NCI-H345 (cell line): ENCODE measurements at regions not wholly inside any gene's neighbourhood (a gene's known extent, or its start where the extent isn't known, plus 50 kb on each side); places are given as distances from the start of the nearest gene placed in this dataset.

ENCODE experiments used
- DNase-seq: peaks from one replicate; lab custom pipeline; 2025; lab: John Stamatoyannopoulos, UW

GRCh38 chrX:36436361-36436760 lies 516.8 kb downstream of the CFAP47 start:
- DNase-seq, result no peak

- no peak for DNase-seq
Measured at GRCh38 chrX:36443007-36443406, 523.5 kb downstream of the CFAP47 start.

- no peak for DNase-seq
Measured at GRCh38 chrX:36445566-36445965, 526.0 kb downstream of the CFAP47 start.

DNA sequence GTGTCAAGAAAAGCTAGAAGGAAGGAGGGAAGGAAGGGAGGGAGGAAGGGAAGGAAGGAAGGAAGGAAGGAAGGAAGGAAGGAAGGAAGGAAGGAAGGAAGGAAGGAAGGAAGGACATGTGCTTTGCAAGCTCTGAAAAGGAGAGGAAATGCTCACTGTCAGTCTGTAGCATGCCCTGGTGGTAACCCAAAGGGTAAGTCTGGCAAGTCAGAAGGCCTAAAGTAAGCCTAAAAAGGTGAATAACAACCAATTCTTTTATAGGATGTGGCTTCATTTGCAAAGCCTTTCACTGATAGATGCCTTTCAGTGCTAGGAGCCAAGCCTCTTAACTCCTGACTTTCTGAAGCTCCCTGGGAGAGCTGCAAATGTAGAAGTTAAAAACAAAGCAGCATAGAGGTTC lies 542.6 kb downstream of the CFAP47 start:
- DNase-seq, result no peak

DNA sequence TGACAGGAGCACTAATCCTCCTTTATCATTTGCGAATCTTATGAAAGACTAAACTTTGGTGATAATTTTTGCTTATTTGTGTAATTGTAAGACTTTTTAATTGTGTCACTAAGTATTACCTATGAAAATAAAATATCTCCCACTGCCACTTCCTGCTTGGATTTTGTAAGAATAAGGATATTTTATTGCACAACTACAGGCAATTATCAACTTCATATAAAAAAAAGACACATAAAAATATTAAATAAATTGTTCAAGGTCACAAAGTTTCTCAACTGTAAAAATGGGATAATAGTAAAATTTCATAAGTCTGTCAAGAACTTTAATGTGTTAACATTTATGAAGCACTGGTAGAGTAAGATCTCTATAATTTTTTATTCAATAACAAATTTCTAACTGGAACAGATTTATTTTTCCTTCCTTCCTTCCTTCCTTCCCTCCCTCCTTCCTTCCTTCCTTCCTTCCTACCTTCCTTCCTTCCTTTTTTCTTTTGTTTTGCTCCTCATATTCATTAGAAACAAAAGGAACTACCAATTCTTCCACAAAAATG lies 527.6 kb upstream of the FAM47C start:
- no peak for DNase-seq

DNA sequence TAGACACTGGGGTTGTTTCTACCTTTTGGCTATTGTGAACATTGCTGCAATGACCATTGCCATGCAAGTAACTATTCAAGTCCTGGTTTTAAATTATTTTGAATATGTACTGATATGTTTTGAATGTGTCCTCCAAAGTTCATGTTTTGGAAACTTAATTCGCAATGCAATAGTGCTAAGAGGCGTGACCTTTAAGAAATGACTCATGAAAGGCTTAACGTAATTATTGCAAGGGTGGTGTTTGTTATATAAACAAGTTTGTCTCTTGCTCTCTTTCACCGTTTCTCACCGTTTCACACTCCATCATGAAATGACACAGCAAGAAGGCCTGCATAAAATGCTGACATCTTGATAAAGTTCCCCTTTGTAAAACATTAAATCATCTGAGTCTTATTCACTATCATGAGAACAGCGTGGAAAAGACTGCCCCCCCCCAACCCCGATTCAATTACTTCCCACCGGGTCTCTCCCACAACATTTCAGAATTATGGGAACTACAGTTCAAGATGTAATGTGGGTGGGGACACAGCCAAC lies 506.9 kb upstream of the FAM47C start:
- DNase-seq, result no peak

DNA sequence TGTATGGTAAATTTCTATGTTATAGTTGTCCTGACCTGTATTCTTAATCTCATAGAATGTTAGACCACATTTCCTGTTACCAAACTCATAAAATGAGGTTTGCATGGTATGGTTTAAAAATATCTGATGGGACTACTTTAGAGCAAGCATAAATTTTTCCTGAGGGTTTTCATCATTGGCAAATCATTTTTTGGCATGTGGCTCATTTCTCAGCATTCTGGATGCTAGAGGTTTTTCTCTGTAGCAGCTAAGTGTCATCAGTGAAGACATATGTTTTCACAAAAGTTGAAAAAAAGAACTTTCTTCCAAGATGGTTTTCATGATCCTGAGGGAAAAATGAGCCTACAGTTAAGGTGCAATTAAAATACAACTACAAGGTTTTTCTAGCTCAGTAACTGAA lies 503.5 kb upstream of the FAM47C start:
- DNase-seq, result no peak

- DNase-seq, result no peak
Measured at GRCh38 chrX:36508042-36508441, 500.1 kb upstream of the FAM47C start.

DNA sequence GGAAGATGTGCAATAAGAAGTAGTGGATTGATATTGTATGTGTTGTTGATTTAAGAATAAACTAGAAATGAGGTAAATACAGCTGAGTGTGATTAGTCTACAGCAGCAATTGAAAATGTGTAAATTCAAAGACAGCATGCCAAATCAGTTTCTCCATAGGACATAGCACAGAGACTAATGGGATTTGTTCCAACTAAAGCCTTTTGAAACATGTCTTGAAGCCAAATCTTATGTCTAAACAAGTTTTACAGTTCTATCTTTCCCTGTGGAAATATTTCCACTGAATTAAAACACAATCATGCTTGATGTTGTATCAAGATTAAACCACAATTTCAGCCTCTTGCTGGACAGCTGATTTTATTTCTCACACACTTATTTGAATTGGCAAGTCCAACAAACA lies 497.4 kb upstream of the FAM47C start:
- no peak for DNase-seq

DNA sequence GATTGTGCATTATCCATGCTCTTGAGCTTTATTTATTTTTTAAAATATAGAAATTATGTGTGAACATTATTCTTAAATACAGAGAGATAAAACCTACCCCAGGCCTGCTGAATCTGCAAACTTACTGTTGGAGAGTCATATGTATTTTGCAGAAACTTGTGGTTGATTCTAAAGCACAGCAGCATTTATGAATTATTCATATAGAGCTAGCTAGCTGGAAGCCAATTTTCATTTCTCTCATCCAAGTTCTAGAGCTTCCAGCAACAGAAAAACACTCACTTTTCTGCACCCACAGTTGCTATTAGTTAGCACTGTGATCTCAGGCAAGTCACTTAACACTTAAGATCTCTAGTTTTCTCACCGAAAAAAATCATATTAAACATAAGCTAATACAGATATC lies 479.5 kb upstream of the FAM47C start:
- no peak for DNase-seq

DNA sequence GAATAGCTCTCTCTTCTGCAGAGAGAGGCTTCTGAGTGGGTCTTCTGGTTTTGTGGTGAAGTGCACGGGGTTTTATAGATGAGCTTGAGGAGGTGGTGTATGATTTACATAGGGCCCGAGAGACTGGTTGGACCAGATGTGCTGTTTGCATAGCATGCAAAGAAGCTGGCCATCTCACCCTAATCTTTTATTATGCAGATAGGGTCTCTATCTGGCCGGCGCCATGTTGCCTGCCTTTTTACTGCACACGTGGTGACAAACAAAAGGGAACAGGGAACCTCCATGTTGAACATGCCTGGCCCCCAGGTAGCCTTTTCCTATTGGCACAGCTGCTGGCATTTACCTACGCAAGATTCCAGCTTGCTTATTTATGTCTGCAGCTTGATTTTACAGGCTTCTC lies 473.3 kb upstream of the FAM47C start:
- DNase-seq, result no peak

DNA sequence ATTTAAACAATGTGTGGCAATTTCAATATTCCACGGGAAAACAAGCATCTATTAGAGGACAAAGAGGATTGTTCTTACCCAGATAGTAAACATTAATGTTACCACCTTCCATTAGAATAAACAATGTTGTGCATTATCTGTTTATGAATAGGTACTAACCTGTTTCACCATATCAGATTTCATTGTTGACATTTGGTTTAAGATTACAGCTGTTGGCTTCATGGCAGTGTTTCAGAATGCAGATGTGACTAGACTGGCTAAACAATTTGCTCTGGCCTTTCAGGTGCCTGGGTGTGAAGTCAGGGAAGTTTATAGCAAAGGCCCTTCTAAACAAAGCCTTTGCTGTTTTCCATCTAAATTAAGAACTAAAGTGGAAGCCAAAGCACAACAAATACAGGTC lies 464.7 kb upstream of the FAM47C start:
- DNase-seq, result no peak

DNA sequence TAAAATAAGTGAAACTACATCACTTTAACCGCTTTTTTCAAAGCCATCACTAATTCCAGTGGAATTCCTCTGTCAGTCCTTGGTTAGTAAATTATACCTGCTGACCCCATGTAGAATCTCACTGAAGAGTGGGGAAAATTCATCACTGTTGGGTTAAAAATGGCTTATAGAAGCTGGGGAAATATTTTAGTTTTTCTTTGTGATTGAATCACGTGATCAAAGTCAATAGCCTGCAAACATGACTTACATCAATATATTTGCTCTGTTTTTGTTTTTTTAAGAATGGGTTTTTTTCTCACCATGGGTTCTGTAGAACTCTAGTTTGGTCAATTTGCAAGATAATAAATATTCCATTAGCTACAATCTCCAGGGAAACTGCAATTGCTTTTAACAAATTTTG lies 445.2 kb upstream of the FAM47C start:
- DNase-seq, result no peak

DNA sequence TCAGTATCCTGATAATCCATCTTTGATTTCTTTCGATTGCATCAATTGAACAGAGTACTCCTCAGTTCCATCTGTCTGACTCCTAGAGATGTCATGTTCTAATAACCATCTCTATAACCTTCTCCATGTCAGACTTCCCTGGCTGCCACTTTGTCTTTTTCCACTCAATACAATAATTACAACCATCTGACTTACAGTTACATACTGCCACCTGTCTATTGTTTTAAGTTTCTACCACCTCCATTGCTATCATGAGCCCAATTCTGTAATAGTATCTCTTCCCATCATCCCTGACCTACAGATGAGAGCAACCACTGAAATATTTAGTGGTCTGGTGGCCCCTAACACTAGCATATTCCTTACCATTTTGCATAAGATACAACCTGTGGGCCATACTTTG lies 439.2 kb upstream of the FAM47C start:
- no peak for DNase-seq

- no peak for DNase-seq
Measured at GRCh38 chrX:36573720-36574119, 434.4 kb upstream of the FAM47C start.

GRCh38 chrX:36575670-36576069 lies 432.5 kb upstream of the FAM47C start:
- no peak for DNase-seq

DNA sequence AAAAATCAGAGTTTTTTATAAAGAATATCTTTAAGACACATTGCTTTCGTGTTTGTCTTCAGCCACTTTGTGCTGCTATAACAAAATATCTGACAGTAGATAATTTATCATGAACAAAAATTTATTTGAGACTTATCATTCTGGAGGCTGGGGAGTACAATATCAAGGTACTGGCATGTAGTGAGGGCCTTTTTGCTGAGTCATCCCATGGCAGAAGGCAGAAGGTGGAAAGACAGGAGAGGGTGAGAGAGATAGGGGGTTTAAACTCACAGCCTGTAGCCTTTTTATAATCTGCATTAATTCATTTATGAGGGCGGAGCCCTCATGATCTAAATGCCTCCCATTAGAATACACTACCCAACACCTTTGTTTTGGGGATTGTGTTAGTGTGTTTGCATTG lies 431.2 kb upstream of the FAM47C start:
- no peak for DNase-seq

GRCh38 chrX:36581030-36581429 lies 427.1 kb upstream of the FAM47C start:
- no peak for DNase-seq

DNA sequence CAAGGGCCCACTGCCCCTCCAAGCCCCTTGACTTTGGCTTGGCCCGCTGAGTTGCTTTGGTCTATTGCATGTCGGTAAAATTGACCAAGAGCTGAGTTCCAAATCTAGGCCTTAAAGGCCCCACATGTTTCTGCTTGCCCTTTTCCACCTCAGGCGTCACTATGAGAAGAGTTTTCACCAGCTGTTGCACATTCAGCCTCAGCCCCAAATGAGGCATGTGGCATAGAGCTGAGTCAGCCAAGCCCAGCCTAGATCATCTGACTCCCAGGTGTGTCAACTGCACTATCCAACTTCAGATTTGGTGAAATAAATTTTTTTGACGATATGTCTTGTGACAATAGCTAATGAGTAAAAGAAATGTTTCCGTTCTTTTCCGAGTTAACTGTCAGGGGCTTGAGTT lies 424.5 kb upstream of the FAM47C start:
- DNase-seq, result no peak

DNA sequence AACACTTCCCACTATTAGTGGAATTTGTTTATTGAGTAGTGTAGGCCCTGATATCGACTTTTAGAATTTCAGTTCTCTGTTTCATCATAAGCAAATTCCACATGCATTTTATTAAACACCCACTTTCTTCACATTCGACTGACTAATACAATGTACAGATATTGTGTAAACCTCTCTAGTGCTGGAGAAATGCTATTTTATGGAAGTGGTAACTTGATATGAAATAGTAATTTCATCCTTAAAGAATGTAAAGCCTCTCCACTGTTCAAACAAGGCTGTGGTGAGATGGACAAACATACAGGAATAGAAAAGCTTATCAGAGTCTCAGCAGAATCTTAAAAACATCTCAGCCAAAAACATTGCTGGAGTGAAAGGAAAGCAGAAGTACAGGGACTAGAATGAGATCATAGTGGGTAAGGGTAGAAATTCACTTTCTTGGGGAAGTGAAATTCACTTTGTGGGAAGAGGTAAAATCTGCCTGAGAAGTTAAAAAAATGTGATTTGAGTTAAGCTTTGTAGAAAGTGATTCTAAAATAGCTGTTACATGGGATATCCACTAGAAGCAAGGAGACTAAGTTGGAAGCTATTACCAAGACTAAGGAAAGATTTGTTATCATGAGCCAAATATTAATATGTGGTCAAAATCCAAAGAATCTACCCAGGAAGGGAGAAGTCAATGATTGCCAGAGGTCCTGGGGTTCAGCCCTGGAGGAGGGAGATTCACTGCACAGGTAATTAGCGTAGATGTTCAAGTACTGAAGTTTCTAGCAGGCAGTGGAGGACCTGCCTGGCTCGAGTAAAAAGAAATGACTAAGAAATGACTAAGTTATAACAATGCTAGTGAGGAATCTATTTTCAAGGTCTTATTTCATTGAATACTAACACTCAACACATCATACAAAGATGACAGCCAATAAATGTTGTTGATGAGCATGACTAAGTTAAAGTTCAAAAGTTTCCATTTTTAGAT lies 398.3 kb upstream of the FAM47C start:
- DNase-seq, result no peak

GRCh38 chrX:36626898-36627297 lies 381.3 kb upstream of the FAM47C start:
- no peak for DNase-seq

DNA sequence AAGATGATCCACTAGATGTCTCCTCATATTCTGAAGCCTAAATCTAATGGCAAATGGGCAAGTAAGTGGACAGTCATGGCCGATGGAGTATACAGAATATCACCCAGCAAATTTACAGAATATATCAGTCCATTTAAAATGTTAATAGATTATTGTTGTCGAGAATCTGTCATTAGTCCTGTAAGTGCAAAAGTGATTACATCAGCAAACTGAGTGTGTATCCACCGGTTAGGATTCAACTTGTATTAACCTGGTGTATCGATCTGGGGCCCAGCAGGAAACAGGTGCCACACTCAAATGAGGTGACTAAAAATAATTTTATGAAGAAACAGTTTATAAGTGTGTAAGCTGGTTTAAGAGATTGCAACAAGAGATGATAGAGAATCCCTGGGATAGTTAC lies 367.9 kb upstream of the FAM47C start:
- DNase-seq, result no peak

GRCh38 chrX:36642052-36642451 lies 366.1 kb upstream of the FAM47C start:
- DNase-seq, result no peak

DNA sequence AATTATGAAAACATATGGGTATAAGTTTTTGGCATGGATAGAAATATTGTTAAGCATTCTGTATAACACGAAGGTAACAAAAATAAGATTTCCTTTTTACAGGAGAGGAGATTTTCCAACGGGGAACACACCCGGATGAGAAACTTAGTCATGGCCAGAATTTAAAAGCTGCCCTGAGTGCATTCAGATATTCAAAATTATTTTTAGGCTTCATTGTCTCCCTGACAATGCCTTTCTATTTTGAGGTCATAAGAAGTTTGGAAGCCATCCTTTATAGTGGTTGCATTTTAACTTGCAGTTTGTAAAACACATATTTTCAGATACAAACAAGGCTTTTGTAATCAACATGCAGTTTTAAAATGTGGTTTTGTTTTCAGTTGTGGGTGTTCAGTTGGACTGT lies 357.5 kb upstream of the FAM47C start:
- DNase-seq, result no peak
